Thyroid gland (tissue), 4 donors: ENCODE measurements at regions not wholly inside any gene's neighbourhood (a gene's known extent, or its start where the extent isn't known, plus 50 kb on each side); places are given as distances from the start of the nearest gene placed in this dataset.

Experiments
- CTCF ChIP-seq, 6 experiments: fragments of 200-600 bp in 3 of 6; fragments of 450-650 bp in 3 of 6; sonication (generic) in 3 of 6; IDR thresholded peaks; one replicate each; pipeline ENCODE4 v1.5.1; 2016 to 2019; ENCODE audit warnings: antibody characterized with exemption in 6 of 6, mild to moderate bottlenecking in 2 of 6, inconsistent platforms in 1 of 6, moderate library complexity in 1 of 6
- POLR2A ChIP-seq, 2 donors: fragments of 450-650 bp; IDR thresholded peaks; one replicate each; pipeline ENCODE4 v1.6.1; 2017; ENCODE audit warnings: antibody characterized with exemption in 2 of 2, mild to moderate bottlenecking in 2 of 2, moderate library complexity in 1 of 2

GRCh38 chr5:74285675-74286280 is 354.8 kb downstream of the ENC1 start:
- TF ChIP-seq CTCF (IDR thresholded peaks at IDR 0.05) = no peak
- no peak for TF ChIP-seq POLR2A (IDR thresholded peaks at IDR 0.05)
